Kidney (tissue), 13 donors: ENCODE measurements at regions not wholly inside any gene's neighbourhood (a gene's known extent, or its start where the extent isn't known, plus 50 kb on each side); places are given as distances from the start of the nearest gene placed in this dataset.

Experiments
- DNase-seq, 5 donors: peaks; one replicate each; pipeline ENCODE4 v3.0.0-alpha.2; 2013 to 2020
- FAIRE-seq: peaks from 2 replicates; lab custom pipeline; 2012; peaks lifted over from hg19 to GRCh38; lab: Jason Lieb, UNC
- H3K27ac ChIP-seq, 2 donors: one replicate each; pipeline ENCODE4 v1.7.0; 2013; ENCODE audit warnings: low read depth in 2 of 2, low read length in 2 of 2, inconsistent platforms in 1 of 2
- H3K27me3 ChIP-seq: one replicate; pipeline ENCODE4 v1.7.1; 2013; ENCODE audit warnings: low read length, inconsistent platforms; ENCODE audit not compliant: control insufficient read depth, insufficient read depth
- H3K36me3 ChIP-seq, 3 donors: one replicate each; pipeline versions ENCODE4 v1.7.0 to v1.7.1; 2013; ENCODE audit warnings: low read length in 3 of 3, control low read depth in 1 of 3, inconsistent platforms in 1 of 3; ENCODE audit not compliant: insufficient read depth in 3 of 3, control insufficient read depth in 2 of 3
- H3K4me1 ChIP-seq, 3 donors: one replicate each; pipeline versions ENCODE4 v1.7.0 to v1.7.1; 2013; ENCODE audit warnings: low read length in 3 of 3, inconsistent platforms in 1 of 3, low read depth in 1 of 3; ENCODE audit not compliant: control insufficient read depth in 2 of 3, insufficient read depth in 2 of 3
- H3K4me3 ChIP-seq, 3 donors: one replicate each; pipeline versions ENCODE4 v1.7.0 to v1.8.1; 2013; ENCODE audit warnings: low read length in 3 of 3, control low read depth in 1 of 3, inconsistent platforms in 1 of 3
- H3K9ac ChIP-seq, 3 donors: one replicate each; pipeline versions ENCODE4 v1.7.0 to v1.7.1; 2013; ENCODE audit warnings: low read length in 3 of 3, control low read depth in 1 of 3, inconsistent platforms in 1 of 3
- H3K9me3 ChIP-seq, 3 donors: one replicate each; pipeline versions ENCODE4 v1.7.0 to v1.7.1; 2013; ENCODE audit warnings: low read length in 3 of 3, control low read depth in 1 of 3, inconsistent platforms in 1 of 3; ENCODE audit not compliant: control insufficient read depth in 2 of 3, insufficient read depth in 1 of 3
- CTCF ChIP-seq: IDR thresholded peaks from 3 replicates; pipeline ENCODE4 v1.5.1; 2012; ENCODE audit warnings: mild to moderate bottlenecking, moderate library complexity, borderline replicate concordance; ENCODE audit not compliant: insufficient read depth; ENCODE audit errors: extremely low read depth
- intact Hi-C: fragments of 100-400 bp; cut with DNase I; formaldehyde crosslinking; loops from one replicate; pipeline ENCODE4 v1.11.1; 2022
- donor health status: control.
- donor health status: control.
- donor health status: control.
- donor health status: control.
- donor health status: control.
- donor health status: DM: yes; HTN: yes; CAD: no.
- donor health status: Normal renal cell carcinoma (clear cell type).

DNA sequence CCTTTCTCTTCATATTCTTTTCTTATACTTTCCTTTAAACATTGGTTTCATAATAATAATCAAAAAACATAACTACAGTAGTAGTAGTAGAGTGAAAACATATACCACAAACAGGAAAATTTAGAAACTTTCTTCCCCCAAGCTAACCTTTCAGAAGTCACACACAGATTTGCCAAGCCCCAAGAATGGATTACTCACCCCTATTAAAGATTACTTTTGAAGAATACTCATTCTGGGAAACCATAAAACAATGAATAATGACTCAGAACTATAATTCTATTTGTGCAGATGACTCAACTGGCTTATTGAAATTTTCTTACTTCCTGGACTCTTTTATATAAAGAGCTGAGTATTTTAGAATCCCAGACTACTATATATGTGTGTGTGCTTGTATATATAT, 119.4 kb upstream of the GJE1 start:
- H3K27ac ChIP-seq: no peak overlapping the region
- no peak for FAIRE-seq
- TF ChIP-seq CTCF: no peak
- H3K4me3 ChIP-seq: no peak overlapping the region
- H3K4me1 ChIP-seq: no peaks in the 10 kb centered on the region
- no peak overlapping the region for H3K9ac ChIP-seq
- no peaks in the 10 kb centered on the region for H3K27me3 ChIP-seq
- no peaks in the 10 kb centered on the region for H3K9me3 ChIP-seq
- intact Hi-C loops: no loop called here
- no peak for DNase-seq
- H3K36me3 ChIP-seq: no peaks in the 10 kb centered on the region

DNA sequence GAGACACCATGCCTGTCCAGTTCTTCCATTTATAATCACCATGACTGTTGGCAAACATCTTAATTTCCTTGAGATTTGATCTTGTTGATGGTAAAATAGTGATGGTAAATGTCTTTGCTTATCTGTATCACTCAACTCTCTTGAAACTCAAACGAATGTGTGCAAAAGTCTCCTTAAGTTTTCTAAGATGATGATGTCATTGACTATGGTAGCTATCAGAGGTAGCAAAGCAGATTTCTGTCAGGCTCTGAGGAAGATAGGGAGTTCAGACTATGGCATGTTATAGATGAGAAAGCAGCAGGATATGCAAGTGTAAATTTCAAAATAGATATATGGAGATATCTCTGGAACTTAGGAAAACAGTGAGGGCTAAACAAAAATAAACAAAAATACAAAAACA, 121.0 kb upstream of the GJE1 start:
- intact Hi-C loops: no loop called here
- no peaks in the 10 kb centered on the region for H3K9me3 ChIP-seq
- H3K27me3 ChIP-seq: no peaks in the 10 kb centered on the region
- no peaks in the 10 kb centered on the region for H3K4me1 ChIP-seq
- no peaks in the 10 kb centered on the region for H3K36me3 ChIP-seq
- H3K4me3 ChIP-seq: no peak overlapping the region
- FAIRE-seq: no peak
- no peak for TF ChIP-seq CTCF
- no peak for DNase-seq
- no peak overlapping the region for H3K27ac ChIP-seq
- no peak overlapping the region for H3K9ac ChIP-seq

DNA sequence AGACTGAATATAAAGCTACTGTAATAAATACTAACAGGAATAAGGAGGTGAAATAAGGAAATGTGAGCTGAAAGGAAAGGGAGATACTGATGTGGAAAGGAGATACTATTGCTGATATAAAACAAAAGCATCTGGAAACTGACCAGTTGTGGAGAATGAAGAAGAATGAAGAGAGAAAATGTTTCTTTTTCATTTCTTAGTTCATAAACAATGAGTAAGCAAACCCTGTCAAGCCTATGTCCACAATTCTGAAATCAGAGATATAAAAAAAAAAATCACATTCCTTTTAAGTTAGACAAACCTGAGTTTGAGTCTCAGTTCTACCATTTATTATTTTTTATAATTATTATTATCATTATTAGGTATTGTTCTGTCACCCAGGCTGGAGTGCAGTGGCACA, 121.6 kb upstream of the GJE1 start:
- no peaks in the 10 kb centered on the region for H3K9me3 ChIP-seq
- intact Hi-C loops: no loop called here
- no peak overlapping the region for H3K4me3 ChIP-seq
- no peak overlapping the region for H3K9ac ChIP-seq
- no peak for TF ChIP-seq CTCF
- no peak overlapping the region for H3K27ac ChIP-seq
- no peaks in the 10 kb centered on the region for H3K27me3 ChIP-seq
- no peaks in the 10 kb centered on the region for H3K4me1 ChIP-seq
- no peaks in the 10 kb centered on the region for H3K36me3 ChIP-seq
- FAIRE-seq (no peak), DNase-seq (no peak)

- Histone ChIP-seq H3K9me3 (no peaks in the 10 kb centered on the region), H3K27me3 (no peaks in the 10 kb centered on the region), H3K4me1 (no peaks in the 10 kb centered on the region), H3K9ac (no peak overlapping the region), H3K27ac (no peak overlapping the region), H3K4me3 (no peak overlapping the region), H3K36me3 (no peaks in the 10 kb centered on the region)
- intact Hi-C loops: no loop called here
- no peak for DNase-seq
- no peak for FAIRE-seq
- no peak for TF ChIP-seq CTCF
Measured at GRCh38 chr6:142009647-142010046, 123.1 kb upstream of the GJE1 start.
